Right lobe of liver (tissue), 6 donors: ENCODE measurements at regions not wholly inside any gene's neighbourhood (a gene's known extent, or its start where the extent isn't known, plus 50 kb on each side); places are given as distances from the start of the nearest gene placed in this dataset.

Source experiments
- ATAC-seq, 4 donors: fragments of 200-7000 bp; cut with Tn5 transposase; one replicate each; pipeline ENCODE4 v1.9.1; 2020; ENCODE audit warnings: mild to moderate bottlenecking in 4 of 4, moderate library complexity in 4 of 4
- DNase-seq, 3 donors: peaks; one replicate each; pipeline ENCODE4 v3.0.0-alpha.2; 2020
- H3K27ac ChIP-seq, 3 donors: fragments of 200-600 bp; one replicate each; pipeline ENCODE4 v1.8.0; 2022
- H3K27me3 ChIP-seq, 2 donors: fragments of 200-600 bp; one replicate each; pipeline ENCODE4 v1.8.0; 2022
- H3K36me3 ChIP-seq, 4 donors: fragments of 200-600 bp; sonication (generic) in 1 of 4; one replicate each; pipeline versions ENCODE4 v1.5.1 to v1.8.0; 2017 to 2022; ENCODE audit warnings: control low read depth in 1 of 4
- H3K4me1 ChIP-seq, 4 donors: fragments of 200-600 bp; sonication (generic) in 1 of 4; one replicate each; pipeline versions ENCODE4 v1.5.1 to v1.8.0; 2017 to 2022; ENCODE audit warnings: control low read depth in 1 of 4
- H3K4me3 ChIP-seq, 3 donors: fragments of 200-600 bp; one replicate each; pipeline ENCODE4 v1.8.0; 2022
- H3K9me3 ChIP-seq, 4 donors: fragments of 200-600 bp; sonication (generic) in 1 of 4; one replicate each; pipeline versions ENCODE4 v1.5.1 to v1.8.0; 2017 to 2022; ENCODE audit warnings: control low read depth in 1 of 4
- CTCF ChIP-seq, 4 donors: fragments of 200-600 bp in 3 of 4; fragments of 450-650 bp in 1 of 4; IDR thresholded peaks; one replicate each; pipeline versions ENCODE4 v1.5.1 to v1.8.0; 2016 to 2022; ENCODE audit warnings: antibody characterized with exemption in 4 of 4, mild to moderate bottlenecking in 2 of 4
- POLR2A ChIP-seq: fragments of 450-650 bp; IDR thresholded peaks from one replicate; pipeline ENCODE4 v1.6.1; 2017; ENCODE audit warnings: antibody characterized with exemption, mild to moderate bottlenecking
- WGBS: methylation state at CpG from one replicate; pipeline ENCODE4 v1.1.6; 2018; ENCODE audit warnings: low coverage, low lambda C conversion rate; ENCODE audit not compliant: insufficient coverage; ENCODE audit errors: missing lambda C conversion rate; 5-methylcytosine and 5-hydroxymethylcytosine counted together
- intact Hi-C, 2 donors: fragments of 100-400 bp; cut with DNase I; formaldehyde crosslinking; loops; one replicate each; pipeline versions ENCODE4 v1.11.2 to v1.14.1; 2022
- donor health status: DM: no; HTN: yes; CAD: no.
- donor health status: DM: no; HTN: no; CAD: no.
- donor health status: DM: no; HTN: no; CAD: no.
- donor health status: DM: no; HTN: yes; CAD: no.
- donor health status: DM: no; HTN: yes; CAD: no.

GRCh38 chr7:28889290-28889689 is 68.8 kb downstream of the TRIL start:
- H3K36me3 ChIP-seq: no peaks in the 10 kb centered on the region
- no peak for DNase-seq
- no peak overlapping the region for H3K27ac ChIP-seq
- intact Hi-C loops: no loop called here
- TF ChIP-seq POLR2A: no peak
- TF ChIP-seq CTCF (IDR thresholded peaks at IDR 0.05): no peak
- H3K9me3 ChIP-seq: no peaks in the 10 kb centered on the region
- H3K4me1 ChIP-seq: peaks cover 0 to 18% (median 4%) of the 10 kb centered on the region in 4 donors
- WGBS: 85% methylated on average over 4 of the region's 4 CpGs
- no peaks in the 10 kb centered on the region for H3K27me3 ChIP-seq
- H3K4me3 ChIP-seq: no peak overlapping the region
- ATAC-seq: no peak

- TF ChIP-seq POLR2A (no peak), CTCF (IDR thresholded peaks at IDR 0.05) (no peak)
- WGBS: 76% methylated on average over 2 of the region's 2 CpGs
- Histone ChIP-seq H3K9me3 (no peaks in the 10 kb centered on the region), H3K27ac (no peak overlapping the region), H3K27me3 (no peaks in the 10 kb centered on the region), H3K36me3 (no peaks in the 10 kb centered on the region), H3K4me3 (no peak overlapping the region), H3K4me1 (peaks cover 0 to 4% (median under 1%) of the 10 kb centered on the region in 4 donors)
- ATAC-seq: no peak
- DNase-seq: no peak
- intact Hi-C loops: no loop called here
Observed at GRCh38 chr7:28885771-28886170, 72.4 kb downstream of the TRIL start.

GRCh38 chr7:28882869-28883470 is 75.2 kb downstream of the TRIL start:
- ATAC-seq (no peak), DNase-seq (no peak)
- TF ChIP-seq CTCF (IDR thresholded peaks at IDR 0.05): no peak
- no peak for TF ChIP-seq POLR2A
- Histone ChIP-seq H3K27ac (no peak overlapping the region), H3K4me3 (no peak overlapping the region), H3K4me1 (no peaks in the 10 kb centered on the region), H3K9me3 (no peaks in the 10 kb centered on the region), H3K27me3 (no peaks in the 10 kb centered on the region), H3K36me3 (no peaks in the 10 kb centered on the region)
- WGBS: 70% methylated on average over 2 of the region's 3 CpGs
- intact Hi-C loops: no loop called here

GRCh38 chr7:28879105-28879504 is 79.0 kb downstream of the TRIL start:
- DNase-seq: no peak
- TF ChIP-seq POLR2A: no peak
- TF ChIP-seq CTCF (IDR thresholded peaks at IDR 0.05): no peak
- intact Hi-C loops: no loop called here
- Histone ChIP-seq H3K27ac (no peak overlapping the region), H3K36me3 (no peaks in the 10 kb centered on the region), H3K4me3 (no peak overlapping the region), H3K27me3 (no peaks in the 10 kb centered on the region), H3K4me1 (no peaks in the 10 kb centered on the region), H3K9me3 (no peaks in the 10 kb centered on the region)
- no peak for ATAC-seq
- 37% methylated on average over 2 of the region's 2 CpGs for WGBS

GRCh38 chr7:28878481-28878880 is 79.6 kb downstream of the TRIL start:
- no peaks in the 10 kb centered on the region for H3K36me3 ChIP-seq
- H3K27me3 ChIP-seq: no peaks in the 10 kb centered on the region
- TF ChIP-seq POLR2A (no peak), CTCF (IDR thresholded peaks at IDR 0.05) (no peak)
- intact Hi-C loops: no loop called here
- H3K27ac ChIP-seq: no peak overlapping the region
- no peak for DNase-seq
- H3K4me3 ChIP-seq: no peak overlapping the region
- ATAC-seq: no peak
- no peaks in the 10 kb centered on the region for H3K4me1 ChIP-seq
- no peaks in the 10 kb centered on the region for H3K9me3 ChIP-seq
- WGBS: 92% methylated on average over 3 of the region's 3 CpGs
